Stimulated activated CD4-positive, alpha-beta T cell treated with anti-CD3 and anti-CD28 coated beads, Interleukin-12 subunit alpha, Interleukin-12 subunit beta, amount 100 ng/mL, for 48 hours (primary cell): ENCODE measurements at regions not wholly inside any gene's neighbourhood (a gene's known extent, or its start where the extent isn't known, plus 50 kb on each side); places are given as distances from the start of the nearest gene placed in this dataset.
"Not testable (repeated sequence)": the region's sequence is repeated elsewhere in the genome, so short reads cannot be mapped to it uniquely, and the experiment has no call there.

Source experiments
- DNase-seq, 3 donors: peaks; one replicate each; pipeline ENCODE4 v3.0.0-alpha.2; 2020; ENCODE audit warnings: low read depth in 2 of 3, low spot score in 1 of 3

DNA sequence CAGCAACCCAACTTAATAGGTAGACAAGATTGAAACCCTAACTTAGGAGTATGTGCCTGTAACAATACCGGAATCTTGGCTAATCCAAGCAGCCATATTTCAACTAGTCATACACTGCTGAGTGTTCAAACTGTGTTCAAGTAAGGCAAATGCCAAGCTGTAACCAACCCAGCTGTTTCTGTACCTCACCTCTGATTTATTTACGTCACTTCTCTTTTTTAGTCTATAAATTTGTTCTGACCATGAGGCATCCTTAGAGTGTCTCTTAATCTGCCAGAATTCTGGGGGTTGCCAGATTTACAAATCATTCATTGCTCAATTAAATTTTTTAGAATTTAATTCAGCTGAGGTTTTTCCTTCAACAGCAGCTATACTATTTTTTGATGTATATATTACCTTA lies 723.2 kb downstream of the CDH18 start:
- DNase-seq: no peak

DNA sequence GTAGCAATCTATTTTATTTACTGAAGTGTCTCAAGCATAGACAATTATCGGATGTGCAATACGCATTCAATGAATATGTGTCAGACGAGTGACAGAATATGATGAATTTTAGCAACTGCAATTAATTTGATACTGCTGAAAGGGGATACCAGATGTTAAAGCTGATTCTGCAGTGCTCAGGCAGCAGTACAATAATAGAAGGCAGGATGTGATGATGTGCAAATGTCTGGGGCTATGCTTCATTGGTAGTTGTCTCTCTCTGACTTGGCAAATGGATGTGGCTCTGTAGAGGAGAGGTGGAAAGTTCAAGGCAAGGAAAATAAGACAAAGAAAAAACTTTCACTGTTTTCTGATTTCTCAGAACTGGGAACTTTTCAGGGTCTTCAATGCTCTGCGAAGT lies 721.2 kb downstream of the CDH18 start:
- no peak for DNase-seq

DNA sequence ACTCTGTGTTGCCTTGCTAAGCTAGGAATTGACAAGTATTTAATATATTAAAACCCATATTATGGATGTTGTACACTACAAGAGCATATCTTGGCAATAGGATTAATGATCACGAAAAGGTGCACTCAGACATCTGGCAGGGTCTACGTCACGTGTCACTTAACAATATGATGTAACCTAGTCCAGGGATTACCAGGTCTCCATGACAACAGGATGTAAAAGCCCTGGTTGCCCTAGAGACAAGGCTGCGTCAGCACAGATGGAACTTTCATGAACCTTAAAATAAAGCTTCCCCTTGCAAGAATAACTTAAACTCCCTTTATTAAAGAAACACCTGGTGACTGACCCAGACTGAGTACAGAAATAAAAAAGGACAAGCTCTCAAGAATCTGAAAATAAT lies 717.8 kb downstream of the CDH18 start:
- DNase-seq: no peak

DNA sequence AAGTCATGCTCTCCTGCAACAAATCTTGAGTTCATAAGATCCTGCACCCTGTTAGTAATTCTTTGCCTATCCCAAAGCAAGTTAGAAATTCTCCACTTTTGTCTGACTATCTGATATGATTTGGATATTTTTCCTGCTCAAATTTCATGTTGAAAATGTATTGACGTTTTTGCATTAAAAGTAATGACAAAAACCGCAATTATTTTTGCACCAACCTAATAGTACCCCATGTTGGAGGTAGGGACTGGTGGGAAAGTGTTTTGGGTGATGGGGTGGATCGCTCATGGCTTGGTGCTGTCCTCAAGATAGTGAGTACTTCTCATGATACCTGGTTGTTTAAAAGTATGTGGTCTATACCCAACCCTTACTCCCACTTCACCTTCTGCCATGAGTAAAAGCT lies 713.4 kb downstream of the CDH18 start:
- DNase-seq: no peak

DNA sequence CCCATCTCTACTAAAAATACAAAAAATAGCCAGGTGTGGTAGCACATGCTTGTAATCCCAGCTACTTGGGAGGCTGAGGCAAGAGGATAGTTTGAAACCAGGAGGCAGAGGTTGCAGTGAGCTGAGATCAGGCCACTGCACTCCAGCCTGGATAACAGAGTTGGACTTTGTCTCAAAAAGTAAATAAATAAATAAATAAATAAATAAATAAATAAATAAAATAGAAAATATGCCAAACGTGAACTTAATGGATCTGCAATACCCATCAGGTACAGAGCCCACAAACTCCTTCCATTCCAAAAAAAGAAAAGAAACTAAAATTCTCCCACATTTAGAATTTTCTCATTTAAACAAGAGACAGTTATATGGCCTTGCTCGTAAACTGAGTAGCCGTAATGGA lies 702.7 kb downstream of the CDH18 start:
- no peak for DNase-seq

DNA sequence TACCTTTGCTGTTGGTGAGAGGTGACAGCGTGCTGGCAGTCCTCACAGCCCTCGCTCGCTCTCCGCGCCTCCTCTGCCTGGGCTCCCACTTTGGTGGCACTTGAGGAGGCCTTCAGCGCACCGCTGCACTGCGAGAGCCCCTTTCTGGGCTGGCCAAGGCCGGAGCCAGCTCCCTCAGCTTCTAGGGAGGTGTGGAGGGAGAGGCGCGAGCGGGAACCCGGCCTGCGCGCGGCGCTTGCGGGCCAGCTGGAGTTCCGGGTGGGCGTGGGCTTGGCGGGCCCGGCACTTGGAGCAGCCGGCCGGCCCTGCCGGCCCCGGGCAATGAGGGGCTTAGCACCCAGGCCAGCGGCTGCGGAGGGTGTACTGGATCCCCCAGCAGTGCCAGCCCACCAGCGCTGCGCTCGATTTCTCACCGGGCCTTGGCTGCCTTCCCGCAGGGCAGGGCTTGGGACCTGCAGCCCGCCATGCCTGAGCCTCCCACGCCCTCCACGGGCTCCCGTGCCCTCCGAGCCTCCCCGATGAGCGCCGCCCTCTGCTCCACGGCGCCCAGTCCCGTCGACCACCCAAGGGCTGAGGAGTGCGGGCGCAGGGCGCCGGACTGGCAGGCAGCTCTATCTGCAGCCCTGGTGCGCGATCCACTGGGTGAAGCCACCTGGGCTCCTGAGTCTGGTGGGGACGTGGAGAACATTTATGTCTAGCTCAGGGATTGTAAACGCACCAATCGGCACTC lies 700.3 kb downstream of the CDH18 start:
- DNase-seq: not testable (repeated sequence)

DNA sequence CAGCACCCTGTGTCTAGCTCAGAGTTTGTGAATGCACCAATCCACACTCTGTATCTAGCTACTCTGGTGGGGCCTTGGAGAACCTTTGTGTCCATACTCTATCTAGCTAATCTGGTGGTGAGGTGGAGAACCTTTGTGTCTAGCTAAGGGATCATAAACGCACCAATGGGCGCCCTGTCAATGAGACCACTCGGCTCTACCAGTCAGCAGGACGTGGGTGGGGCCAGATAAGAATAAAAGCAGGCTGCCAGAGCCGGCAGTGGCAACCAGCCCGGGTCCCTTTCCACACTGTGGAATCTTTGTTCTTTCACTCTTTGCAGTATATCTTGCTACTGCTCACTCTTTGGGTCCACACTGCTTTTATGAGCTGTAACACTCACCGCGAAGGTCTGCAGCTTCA lies 699.7 kb downstream of the CDH18 start:
- DNase-seq: not testable (repeated sequence)

DNA sequence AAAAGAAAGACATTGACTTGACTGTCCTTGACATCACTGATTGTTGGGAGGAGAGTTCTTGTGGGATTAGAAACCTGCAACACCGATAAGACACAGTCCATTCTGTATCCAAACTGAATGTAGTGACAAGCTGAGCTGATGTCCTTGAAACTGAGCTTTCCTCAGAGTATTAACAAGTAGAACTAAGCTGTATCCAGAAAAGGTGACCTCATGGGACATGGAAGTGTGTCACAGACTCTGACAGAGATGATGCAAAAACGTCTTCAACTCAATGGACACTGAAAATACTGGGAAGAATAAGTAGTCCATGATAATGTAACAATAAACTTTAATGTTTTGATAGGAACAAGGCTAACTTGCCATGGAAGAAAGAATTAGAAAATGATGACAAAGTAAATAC lies 690.1 kb downstream of the CDH18 start:
- DNase-seq: no peak

DNA sequence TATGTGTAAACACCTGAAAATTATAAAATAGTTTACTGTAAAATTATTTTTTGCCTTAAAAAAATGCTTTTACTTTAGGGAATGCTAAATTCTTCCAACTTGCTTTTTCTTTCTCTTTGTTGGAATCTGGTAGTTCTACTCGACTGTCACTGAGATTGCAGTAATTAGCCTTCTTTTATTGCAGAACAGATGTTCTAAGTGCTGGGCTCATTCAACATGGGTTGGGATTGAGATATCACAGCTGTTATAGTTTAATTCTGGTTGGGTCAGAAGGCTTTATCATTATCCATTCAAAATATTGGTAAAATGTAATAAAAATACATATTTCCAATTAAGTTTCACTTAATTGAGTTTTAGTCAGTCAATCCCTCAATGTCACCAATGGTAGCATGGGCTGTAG lies 686.7 kb downstream of the CDH18 start:
- no peak for DNase-seq

DNA sequence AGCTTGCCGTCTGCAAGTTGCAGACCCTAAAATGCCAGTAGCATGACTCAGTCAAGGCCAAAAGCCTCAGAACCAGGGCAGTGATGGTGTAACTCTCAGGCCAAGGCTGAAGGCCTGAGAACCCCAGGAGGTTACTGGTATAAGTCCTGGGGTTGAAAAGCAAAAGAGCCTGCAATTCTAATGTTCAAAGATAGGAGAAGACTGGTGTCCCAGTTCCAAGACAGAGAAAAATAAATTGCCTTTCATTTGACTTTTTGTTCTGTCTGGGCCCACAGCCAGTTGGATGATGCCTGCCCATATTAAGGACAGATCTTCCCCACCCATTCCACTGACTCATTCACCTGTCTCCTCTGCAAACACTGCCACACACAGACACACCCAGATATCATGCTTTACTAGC lies 673.2 kb downstream of the CDH18 start:
- no peak for DNase-seq

DNA sequence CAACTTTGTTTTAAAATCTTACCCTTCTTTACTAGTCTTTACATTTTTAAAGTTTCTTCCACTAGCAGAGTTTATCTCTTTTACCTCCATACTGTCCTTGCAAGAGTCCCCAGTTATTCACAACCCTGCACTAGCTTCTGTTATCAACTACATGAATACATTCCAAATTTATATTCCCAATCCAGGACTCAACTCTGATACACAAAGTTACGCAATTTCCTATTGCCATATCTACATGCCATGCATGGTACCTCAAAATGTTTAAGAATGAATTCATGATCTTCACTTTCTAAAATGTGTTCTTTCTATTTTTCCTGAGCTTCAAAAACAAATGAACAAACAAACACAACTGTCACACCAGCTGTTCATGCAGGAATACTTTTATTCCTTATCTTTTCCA lies 668.7 kb downstream of the CDH18 start:
- DNase-seq: no peak

DNA sequence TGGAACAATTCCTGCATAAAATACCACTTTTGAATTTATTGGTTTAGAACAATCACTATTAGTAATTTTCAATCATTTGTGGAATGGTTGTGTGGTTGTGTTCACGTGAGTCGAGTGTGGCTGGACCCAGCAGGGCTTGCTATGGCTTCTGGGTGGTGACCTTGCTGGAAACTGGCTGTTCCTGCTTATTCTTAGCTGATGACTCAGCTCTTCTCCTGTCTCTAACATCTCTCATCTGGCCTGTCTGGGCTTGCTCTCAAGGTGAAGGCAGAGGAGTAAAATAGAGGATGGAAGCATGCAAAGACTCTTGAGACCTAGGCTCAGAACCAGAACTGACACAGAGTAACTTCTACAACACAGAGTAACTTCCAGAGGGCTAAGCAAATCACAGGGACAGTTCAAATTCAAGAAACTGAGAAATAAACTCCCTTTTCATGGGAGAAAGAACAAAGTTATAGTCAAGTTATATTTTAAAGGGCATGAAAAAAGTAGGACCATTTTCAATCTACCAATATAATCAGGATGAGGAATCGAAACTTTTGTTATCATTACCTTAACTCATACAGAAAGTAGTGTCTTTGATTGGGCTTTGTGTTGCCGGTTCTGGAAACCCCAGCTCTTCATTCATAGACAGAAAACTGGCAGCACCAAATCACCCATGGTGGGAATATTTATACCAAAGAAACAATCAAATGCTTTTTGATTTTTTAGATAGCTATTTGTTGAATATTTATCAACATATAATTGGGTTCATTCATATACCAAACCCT lies 665.1 kb downstream of the CDH18 start:
- no peak for DNase-seq

DNA sequence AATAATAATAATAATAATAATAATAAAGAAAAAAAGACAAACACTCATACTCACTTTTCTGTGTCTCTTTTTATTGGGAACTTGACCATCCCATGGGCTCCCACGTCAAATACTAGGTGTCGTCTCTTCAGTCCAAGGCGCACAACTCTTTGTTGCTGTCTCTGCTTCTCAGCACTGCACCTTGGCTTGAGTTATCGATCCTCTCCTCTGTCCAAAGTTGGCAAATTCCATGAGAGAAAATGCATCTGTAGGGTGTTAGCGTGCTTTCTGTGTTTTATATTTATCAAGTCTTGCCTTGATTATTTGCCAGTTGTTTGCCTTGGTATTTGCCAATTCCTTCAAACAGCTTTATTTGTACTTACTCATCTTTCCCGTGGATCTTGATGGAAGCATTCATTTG lies 653.7 kb downstream of the CDH18 start:
- no peak for DNase-seq

DNA sequence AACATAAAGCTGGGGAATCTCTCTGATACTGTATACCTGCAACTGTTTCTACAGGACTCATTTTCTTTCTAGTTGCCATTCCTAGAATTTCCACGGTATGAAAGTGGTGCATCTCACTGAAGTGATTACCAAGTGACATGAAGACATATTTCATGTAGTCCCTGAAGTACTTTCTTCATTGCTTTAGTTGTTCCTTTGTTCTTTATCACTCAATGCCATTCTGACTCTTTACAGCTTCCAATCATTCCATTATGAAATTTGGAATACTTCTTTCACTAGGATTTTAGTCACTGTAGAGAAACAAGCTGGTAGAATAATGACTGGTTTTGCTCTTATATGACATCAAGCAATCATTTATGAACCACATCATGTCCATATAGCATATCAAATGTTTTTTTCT lies 645.1 kb downstream of the CDH18 start:
- DNase-seq: no peak

DNA sequence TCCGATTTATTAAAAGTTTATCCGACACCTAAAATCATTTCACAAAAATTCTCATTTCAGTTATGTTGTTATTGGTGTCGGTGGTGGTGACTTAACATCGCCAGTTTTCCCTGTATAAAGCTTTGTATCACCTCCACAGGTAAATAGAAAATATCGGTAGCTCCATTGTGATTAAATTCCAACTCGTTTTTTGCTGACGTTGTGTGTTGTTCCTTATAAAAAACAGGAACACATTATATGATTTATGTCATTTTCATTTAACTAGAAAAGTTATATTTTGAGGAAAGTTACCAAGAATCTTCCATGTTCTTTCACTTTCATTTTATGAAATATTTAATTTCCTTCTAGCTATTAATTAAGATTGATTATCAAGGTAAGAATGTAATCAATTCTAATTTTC lies 635.9 kb downstream of the CDH18 start:
- no peak for DNase-seq

DNA sequence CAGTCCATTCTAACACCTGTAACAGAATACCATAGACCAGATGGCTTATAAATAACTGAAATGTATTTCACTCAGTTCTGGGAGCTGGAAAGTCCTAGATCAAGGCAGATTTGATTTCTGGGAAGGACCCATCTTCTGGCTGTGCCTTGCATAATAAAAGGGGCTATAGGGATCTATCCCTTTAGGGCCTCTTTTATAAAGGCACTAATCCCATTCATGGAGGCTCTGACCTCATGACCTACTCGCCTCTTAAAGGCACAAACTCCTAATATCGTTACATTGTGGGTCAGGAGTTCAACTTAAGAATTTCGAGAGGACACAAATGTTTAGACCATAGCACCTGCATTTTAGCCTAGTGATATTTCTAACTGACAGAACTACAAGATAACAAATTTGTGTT lies 619.0 kb downstream of the CDH18 start:
- no peak for DNase-seq

DNA sequence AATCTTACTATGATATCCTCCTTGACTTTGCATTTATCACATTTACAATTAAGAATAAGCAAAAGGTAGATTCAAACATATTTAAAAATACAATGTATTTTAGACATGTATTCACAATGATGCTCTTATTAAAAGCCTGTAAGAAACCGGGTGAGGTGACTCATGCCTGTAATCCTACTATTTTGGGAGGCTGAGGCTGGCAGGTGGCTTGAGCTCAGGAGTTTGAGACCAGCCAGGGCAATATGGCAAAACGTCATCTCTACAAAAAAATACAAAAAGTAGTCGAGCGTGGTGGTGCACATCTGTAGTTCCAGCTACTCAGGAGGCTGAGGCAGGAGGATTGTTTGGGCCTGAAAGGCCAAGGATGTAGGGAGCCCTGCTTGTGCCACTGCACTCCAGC lies 618.4 kb downstream of the CDH18 start:
- no peak for DNase-seq

DNA sequence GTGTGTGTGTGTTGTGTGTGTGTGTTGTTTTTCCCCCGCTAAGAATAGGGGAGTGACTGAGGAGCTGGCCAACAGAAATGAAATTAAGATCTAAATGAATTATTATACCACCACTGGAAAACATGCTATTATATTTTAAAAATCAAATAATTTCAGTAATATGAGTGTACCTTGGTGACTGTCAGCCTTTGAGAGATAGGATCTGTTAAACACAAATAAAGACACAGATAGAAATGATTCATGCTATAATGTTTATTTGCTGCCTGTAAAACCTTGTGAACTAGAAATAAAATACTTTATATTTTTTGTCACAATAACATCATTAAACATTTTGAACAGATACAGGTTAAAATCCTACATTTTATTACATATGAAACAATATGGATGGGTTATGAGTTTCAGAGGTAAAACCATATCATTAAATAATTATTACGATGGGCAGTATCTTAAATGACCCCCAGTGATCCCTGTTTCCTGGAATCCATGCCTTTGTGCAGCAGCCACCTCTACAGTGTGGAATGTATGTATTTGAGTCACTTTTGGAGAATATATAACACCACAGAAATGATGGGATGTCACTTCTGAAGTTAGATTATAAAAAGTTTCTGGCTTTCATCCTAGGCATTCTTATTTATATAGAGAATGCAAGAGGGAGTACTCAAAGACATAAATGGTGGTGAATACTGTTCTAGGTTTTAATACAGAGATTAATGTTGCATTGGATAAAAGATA lies 617.2 kb downstream of the CDH18 start:
- DNase-seq: no peak

DNA sequence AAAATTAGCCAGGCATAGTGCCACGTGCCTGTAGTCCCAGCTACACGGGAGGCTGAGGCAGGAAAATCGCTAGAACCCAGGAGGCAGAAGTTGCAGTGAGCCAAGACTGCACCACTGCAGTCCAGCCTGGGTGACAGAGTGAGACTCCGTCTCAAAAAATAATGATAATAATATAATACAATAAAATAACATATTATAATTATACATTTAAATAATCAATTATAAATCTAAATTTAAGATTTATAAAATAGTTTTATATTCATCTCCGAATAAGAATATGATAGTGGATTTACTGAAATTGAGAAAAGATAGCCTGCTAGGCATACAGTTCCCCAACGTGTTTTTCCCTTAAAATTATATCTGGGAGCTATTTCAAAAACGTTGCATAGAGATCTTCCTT lies 599.6 kb downstream of the CDH18 start:
- no peak for DNase-seq

DNA sequence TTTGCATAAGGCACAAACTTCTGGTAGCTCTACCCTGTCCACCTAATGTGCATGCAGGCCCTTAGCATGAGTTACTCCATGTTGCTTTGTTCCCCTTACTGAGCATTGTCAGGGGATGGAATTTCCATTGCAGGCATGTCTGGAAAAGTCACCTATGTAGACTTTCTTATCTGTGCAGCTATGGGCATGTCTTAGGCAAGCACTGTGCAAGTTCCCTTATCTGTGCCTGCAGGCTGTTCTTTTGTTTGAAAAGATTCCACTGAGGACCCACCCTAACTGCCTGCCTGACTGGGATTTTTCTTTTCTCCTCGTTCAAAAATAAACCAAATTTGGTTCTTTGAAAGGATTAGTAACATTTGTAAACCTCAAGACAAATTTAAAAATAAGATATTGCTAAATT lies 587.0 kb downstream of the CDH18 start:
- DNase-seq: no peak

DNA sequence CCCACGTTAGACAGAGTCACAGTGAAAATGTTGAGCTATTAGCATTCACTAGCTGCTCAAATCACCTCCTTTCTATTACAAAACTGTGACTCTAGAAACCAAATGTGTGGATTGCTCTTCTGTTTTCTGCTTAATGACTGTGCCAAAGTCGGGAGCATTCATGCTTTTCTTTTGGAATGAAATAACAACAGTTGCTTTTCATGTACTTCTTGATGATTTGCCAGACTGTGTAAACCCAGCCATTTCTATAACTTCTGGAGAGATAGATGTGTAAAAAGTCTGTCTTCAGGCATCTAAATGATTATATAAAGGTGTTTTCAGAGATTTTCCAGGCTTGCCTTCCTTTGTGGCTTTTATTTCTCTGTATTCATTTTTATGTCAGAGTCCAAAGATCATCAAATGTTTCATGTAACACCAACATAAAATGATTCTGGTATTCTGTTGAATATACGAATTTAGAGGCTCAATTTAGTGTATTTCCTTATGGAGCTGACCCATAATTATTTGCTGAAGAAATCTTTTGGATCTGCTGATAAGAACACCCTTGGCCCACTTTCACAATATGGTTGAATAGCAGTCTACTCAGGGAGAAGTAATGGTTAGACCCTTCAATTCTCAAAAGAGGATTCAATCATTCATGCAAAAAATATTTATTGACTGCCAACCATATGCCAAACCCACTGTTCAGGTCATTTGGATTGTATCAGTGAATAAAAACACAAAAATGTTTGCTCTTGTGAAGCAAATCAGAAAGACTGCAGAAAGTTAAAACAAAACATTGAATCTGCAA lies 581.2 kb downstream of the CDH18 start:
- DNase-seq: no peak
